K562 (cell line): ENCODE measurements at regions not wholly inside any gene's neighbourhood (a gene's known extent, or its start where the extent isn't known, plus 50 kb on each side); places are given as distances from the start of the nearest gene placed in this dataset.

Source experiments
- ATAC-seq: fragments of 200-7000 bp; cut with Tn5 transposase; 3 replicates; pipeline ENCODE4 v1.9.1; 2020; ENCODE audit warnings: moderate library complexity
- BruUV-seq: library from RNA; stranded (reverse); fragments of 400-500 nt; replicated peaks from 2 replicates; lab custom pipeline; 2021; lab: Mats Ljungman, UMichigan
- CTCF ChIA-PET: fragments of 300-600 bp; formaldehyde crosslinking; extraction: SDS; loops from one replicate; lab custom pipeline; 2021; ENCODE audit warnings: low intra/inter-chr PET ratio; lab: Yijun Ruan, JAX
- POLR2A ChIA-PET: fragments of 300-600, 350-650 bp; sonication (Branson Sonifier 250); formaldehyde crosslinking; extraction: SDS; loops from one replicate; lab custom pipeline; 2021; ENCODE audit warnings: antibody characterized with exemption, inconsistent platforms; lab: Yijun Ruan, JAX
- DNase-seq, 4 experiments: peaks; one replicate each; pipeline versions ENCODE4 v3.0.0 to v3.0.0-alpha.2; 2011 to 2018; ENCODE audit warnings: low spot score in 3 of 4, mixed read lengths in 3 of 4; ENCODE audit errors: extremely low read depth in 1 of 4
- FAIRE-seq: peaks from 2 replicates; lab custom pipeline; 2011; peaks lifted over from hg19 to GRCh38; lab: Jason Lieb, UNC
- H2AFZ ChIP-seq: 2 replicates; pipeline ENCODE4 v1.6.0; 2011; ENCODE audit warnings: low read depth, low read length, control low read depth, inconsistent platforms
- H3K27ac ChIP-seq: fragments of 200-600 bp; 3 replicates; pipeline ENCODE4 v1.8.0; 2011; ENCODE audit warnings: low read depth, mild to moderate bottlenecking, control low read depth, inconsistent platforms, low read length, moderate library complexity, mixed read lengths; ENCODE audit errors: extremely low read depth
- H3K27me3 ChIP-seq, 2 experiments: fragments of 300-600 bp in 1 of 2; 2 replicates in 1 of 2; 3 replicates in 1 of 2; pipeline versions ENCODE4 v1.6.0 to v1.8.0; 2011; ENCODE audit warnings: inconsistent platforms in 2 of 2, low read length in 2 of 2, mild to moderate bottlenecking in 1 of 2, mixed read lengths in 1 of 2, moderate library complexity in 1 of 2; ENCODE audit not compliant: control insufficient read depth in 2 of 2, insufficient read depth in 2 of 2
- H3K36me3 ChIP-seq: fragments of 300-600 bp; 3 replicates; pipeline ENCODE4 v1.8.0; 2011; ENCODE audit warnings: mild to moderate bottlenecking, low read length, inconsistent platforms; ENCODE audit not compliant: control insufficient read depth, insufficient read depth
- H3K4me1 ChIP-seq, 2 experiments: fragments of 200-600 bp in 1 of 2; replicated peaks in 1 of 2; 2 replicates in 1 of 2; 3 replicates in 1 of 2; pipeline versions ENCODE4 v1.5.1 to v1.8.0; 2011; ENCODE audit warnings: inconsistent platforms in 2 of 2, low read length in 2 of 2, mild to moderate bottlenecking in 1 of 2, mixed read lengths in 1 of 2, moderate library complexity in 1 of 2; ENCODE audit not compliant: control insufficient read depth in 2 of 2, insufficient read depth in 2 of 2
- H3K4me2 ChIP-seq: 2 replicates; pipeline ENCODE4 v1.6.1; 2011; ENCODE audit warnings: low read length, control low read depth, inconsistent platforms, mixed read lengths; ENCODE audit not compliant: insufficient read depth
- H3K4me3 ChIP-seq: fragments of 200-600 bp; sonication (generic), shearing (Covaris generic); 2 replicates; pipeline ENCODE4 v1.5.1; 2016; ENCODE audit warnings: control low read depth, inconsistent platforms
- H3K79me2 ChIP-seq: fragments of 200-600 bp; 3 replicates; pipeline ENCODE4 v1.8.0; 2011; ENCODE audit warnings: low read length, inconsistent platforms; ENCODE audit not compliant: control insufficient read depth, insufficient read depth
- H3K9ac ChIP-seq, 2 experiments: 2 replicates each; pipeline versions ENCODE4 v1.6.0 to v1.6.1; 2011; ENCODE audit warnings: low read depth in 2 of 2, low read length in 2 of 2, control low read depth in 1 of 2, inconsistent platforms in 1 of 2, mild to moderate bottlenecking in 1 of 2, mixed read lengths in 1 of 2; ENCODE audit not compliant: insufficient read depth in 1 of 2
- H3K9me1 ChIP-seq: one replicate; pipeline ENCODE4 v1.6.0; 2011; ENCODE audit warnings: inconsistent platforms, mild to moderate bottlenecking, low read length, moderate library complexity; ENCODE audit not compliant: control insufficient read depth, insufficient read depth
- H3K9me3 ChIP-seq: replicated peaks from 2 replicates; pipeline ENCODE4 v1.5.1; 2011; ENCODE audit warnings: low read depth, low read length, inconsistent platforms; ENCODE audit not compliant: control insufficient read depth, insufficient read depth
- H4K20me1 ChIP-seq: replicated peaks from 2 replicates; pipeline ENCODE4 v1.6.1; 2011; ENCODE audit warnings: low read length, inconsistent platforms, mixed read lengths; ENCODE audit not compliant: control insufficient read depth, insufficient read depth
- CC2D1A ChIP-seq: fragments of 450-650 bp; IDR thresholded peaks from 2 replicates; pipeline ENCODE4 v1.6.1; 2017; ENCODE audit warnings: mild to moderate bottlenecking
- HSF4 ChIP-seq: fragments of 250-450 bp; sonication (Bioruptor Pico); IDR thresholded peaks from 2 replicates; pipeline ENCODE4 v2.1.2; 2022; ENCODE audit warnings: mild to moderate bottlenecking, moderate library complexity, borderline replicate concordance
- NR4A1 ChIP-seq, 2 experiments: fragments of 250-450 bp in 1 of 2; fragments of 450-650 bp in 1 of 2; sonication (Bioruptor Pico) in 1 of 2; IDR thresholded peaks; 2 replicates each; pipeline versions ENCODE4 v1.4.0 to v1.6.1; 2016 to 2020; ENCODE audit warnings: mild to moderate bottlenecking in 2 of 2, missing compliant biosample characterization in 1 of 2, missing genetic modification characterization in 1 of 2, moderate library complexity in 1 of 2
- NUFIP1 ChIP-seq: fragments of 450-650 bp; IDR thresholded peaks from 2 replicates; pipeline ENCODE4 v1.6.1; 2018; ENCODE audit not compliant: partially characterized antibody
- PHF21A ChIP-seq: fragments of 450-650 bp; IDR thresholded peaks from 2 replicates; pipeline ENCODE4 v1.6.1; 2017; ENCODE audit warnings: low read depth, borderline replicate concordance
- PPARD ChIP-seq: fragments of 250-450 bp; sonication (Bioruptor Pico); IDR thresholded peaks from 2 replicates; pipeline ENCODE4 v1.8.0; 2022; ENCODE audit warnings: inconsistent platforms, mild to moderate bottlenecking, moderate library complexity
- SMC3 ChIP-seq: conservative IDR thresholded peaks from 2 replicates; pipeline ENCODE4 v1.6.1; 2011; ENCODE audit warnings: low read depth, low read length, improper control_type of control experiment; ENCODE audit not compliant: insufficient read depth
- ZNF347 ChIP-seq: fragments of 450-650 bp; formaldehyde crosslinking; IDR thresholded peaks from 2 replicates; pipeline ENCODE4 v1.4.0; 2020; ENCODE audit warnings: low read depth, mild to moderate bottlenecking, moderate library complexity
- WGBS: fragments of 100-300 bp; shearing (Covaris generic); methylation state at CpG from one replicate; pipeline ENCODE4 v1.1.6; 2016; ENCODE audit warnings: low coverage, mixed read lengths; ENCODE audit not compliant: insufficient coverage; ENCODE audit errors: missing lambda C conversion rate; 5-methylcytosine and 5-hydroxymethylcytosine counted together
- in situ Hi-C: fragments of 300-500 bp; cut with MboI; formaldehyde crosslinking; loops from 4 replicates; pipeline ENCODE4 v1.15.0; 2018; ENCODE audit warnings: inconsistent platforms, mixed read lengths
- intact Hi-C: fragments of 100-400 bp; cut with micrococcal nuclease; formaldehyde crosslinking; loops from 2 replicates; pipeline ENCODE4 v1.14.2; 2022
- TF ChIP-seq, protein P1 (sequence below): IDR thresholded peaks from 2 replicates; pipeline ENCODE4 v1.6.1; 2011; ENCODE audit not compliant: insufficient read length; ENCODE audit errors: extremely low read depth
- TF ChIP-seq, protein P2 (sequence below): fragments of 250-450 bp; sonication (Bioruptor Pico); IDR thresholded peaks from 2 replicates; pipeline ENCODE4 v1.8.0; 2021; ENCODE audit warnings: mild to moderate bottlenecking, moderate library complexity
- TF ChIP-seq, protein P3 (sequence below): fragments of 250-450 bp; sonication (Bioruptor Pico); IDR thresholded peaks from 2 replicates; pipeline ENCODE4 v1.8.0; 2022; ENCODE audit warnings: moderate library complexity, mild to moderate bottlenecking, inconsistent platforms
- TF ChIP-seq, protein P4 (sequence below): fragments of 250-450 bp; sonication (Bioruptor Pico); IDR thresholded peaks from 2 replicates; pipeline ENCODE4 v1.8.0; 2021; ENCODE audit warnings: moderate library complexity, mild to moderate bottlenecking, inconsistent platforms
- TF ChIP-seq, protein P5 (sequence below): fragments of 450-650 bp; IDR thresholded peaks from 2 replicates; pipeline ENCODE4 v1.6.1; 2017; ENCODE audit warnings: mild to moderate bottlenecking, moderate library complexity

DNA sequence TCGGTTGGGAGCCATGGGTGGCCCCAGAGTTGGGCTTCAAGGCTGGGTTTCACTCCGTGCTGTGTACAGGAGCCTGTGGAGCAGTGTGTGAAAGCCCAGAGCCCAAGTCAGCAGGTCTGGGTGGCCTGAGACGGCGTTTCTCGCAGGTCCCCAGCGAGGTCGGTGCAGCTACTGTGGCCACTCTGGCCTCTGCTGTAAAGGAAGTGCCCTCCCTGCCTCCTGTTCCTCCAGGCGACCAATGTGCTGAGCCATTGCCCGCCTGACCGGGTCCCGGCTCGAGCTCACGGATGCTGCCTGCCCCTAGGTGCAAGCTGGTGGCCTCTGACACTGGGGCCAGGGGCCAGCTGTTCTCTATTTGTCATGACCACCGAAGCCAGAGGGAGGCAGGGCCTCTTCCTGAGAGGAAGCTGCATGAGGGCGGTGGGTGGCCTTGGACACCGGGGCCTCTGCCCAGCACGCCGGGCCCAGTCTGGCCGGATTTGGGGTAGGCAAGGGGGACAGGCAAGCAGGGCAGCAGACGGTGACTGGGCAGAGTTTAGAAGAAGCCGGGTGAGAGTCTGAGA is 170.9 kb downstream of the IRF8 start:
- Histone ChIP-seq H3K4me1 (peaks cover 3 to 18% of the 10 kb centered on the region in 2 experiments; a peak in 4 of 5 replicates), H3K4me3 (no peak overlapping the region), H3K36me3 (no peaks in the 10 kb centered on the region), H3K9me1 (no peaks in the 10 kb centered on the region), H3K79me2 (no peaks in the 10 kb centered on the region), H2AFZ (no peak overlapping the region), H3K27ac (no peak overlapping the region), H3K27me3 (peaks cover 19 to 48% of the 10 kb centered on the region in 2 experiments; a peak in 4 of 5 replicates), H3K9ac (no peak overlapping the region), H3K4me2 (no peak overlapping the region), H3K9me3 (no peaks in the 10 kb centered on the region), H4K20me1 (no peaks in the 10 kb centered on the region; the same call in 1 of the 2 replicates)
- in situ Hi-C loops (no loop called here), intact Hi-C loops (no loop called here)
- WGBS: 2% methylated on average over 18 of the region's 21 CpGs
- ATAC-seq (no peak), DNase-seq (no peak), FAIRE-seq (no peak)
- no TSS peak for BruUV-seq
- POLR2A ChIA-PET: no interaction called here
- CTCF ChIA-PET: no interaction called here
- TF ChIP-seq, protein P1, sequence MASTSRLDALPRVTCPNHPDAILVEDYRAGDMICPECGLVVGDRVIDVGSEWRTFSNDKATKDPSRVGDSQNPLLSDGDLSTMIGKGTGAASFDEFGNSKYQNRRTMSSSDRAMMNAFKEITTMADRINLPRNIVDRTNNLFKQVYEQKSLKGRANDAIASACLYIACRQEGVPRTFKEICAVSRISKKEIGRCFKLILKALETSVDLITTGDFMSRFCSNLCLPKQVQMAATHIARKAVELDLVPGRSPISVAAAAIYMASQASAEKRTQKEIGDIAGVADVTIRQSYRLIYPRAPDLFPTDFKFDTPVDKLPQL: no peak
- TF ChIP-seq NR4A1 (CRISPR knock-in tag; IDR thresholded peaks at IDR 0.05) (no peak), NR4A1 (tag; IDR thresholded peaks at IDR 0.05) (no peak), PHF21A (no peak), SMC3 (no peak), CC2D1A (no peak), NUFIP1 (no peak), HSF4 (no peak), ZNF347 (CRISPR knock-in tag) (no peak), PPARD (CRISPR knock-in tag) (no peak)
- TF ChIP-seq, protein P2, sequence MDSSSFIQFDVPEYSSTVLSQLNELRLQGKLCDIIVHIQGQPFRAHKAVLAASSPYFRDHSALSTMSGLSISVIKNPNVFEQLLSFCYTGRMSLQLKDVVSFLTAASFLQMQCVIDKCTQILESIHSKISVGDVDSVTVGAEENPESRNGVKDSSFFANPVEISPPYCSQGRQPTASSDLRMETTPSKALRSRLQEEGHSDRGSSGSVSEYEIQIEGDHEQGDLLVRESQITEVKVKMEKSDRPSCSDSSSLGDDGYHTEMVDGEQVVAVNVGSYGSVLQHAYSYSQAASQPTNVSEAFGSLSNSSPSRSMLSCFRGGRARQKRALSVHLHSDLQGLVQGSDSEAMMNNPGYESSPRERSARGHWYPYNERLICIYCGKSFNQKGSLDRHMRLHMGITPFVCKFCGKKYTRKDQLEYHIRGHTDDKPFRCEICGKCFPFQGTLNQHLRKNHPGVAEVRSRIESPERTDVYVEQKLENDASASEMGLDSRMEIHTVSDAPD (CRISPR knock-in tag): no peak
- TF ChIP-seq, protein P3, sequence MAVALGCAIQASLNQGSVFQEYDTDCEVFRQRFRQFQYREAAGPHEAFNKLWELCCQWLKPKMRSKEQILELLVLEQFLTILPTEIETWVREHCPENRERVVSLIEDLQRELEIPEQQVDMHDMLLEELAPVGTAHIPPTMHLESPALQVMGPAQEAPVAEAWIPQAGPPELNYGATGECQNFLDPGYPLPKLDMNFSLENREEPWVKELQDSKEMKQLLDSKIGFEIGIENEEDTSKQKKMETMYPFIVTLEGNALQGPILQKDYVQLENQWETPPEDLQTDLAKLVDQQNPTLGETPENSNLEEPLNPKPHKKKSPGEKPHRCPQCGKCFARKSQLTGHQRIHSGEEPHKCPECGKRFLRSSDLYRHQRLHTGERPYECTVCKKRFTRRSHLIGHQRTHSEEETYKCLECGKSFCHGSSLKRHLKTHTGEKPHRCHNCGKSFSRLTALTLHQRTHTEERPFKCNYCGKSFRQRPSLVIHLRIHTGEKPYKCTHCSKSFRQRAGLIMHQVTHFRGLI (CRISPR knock-in tag): no peak
- TF ChIP-seq, protein P4, sequence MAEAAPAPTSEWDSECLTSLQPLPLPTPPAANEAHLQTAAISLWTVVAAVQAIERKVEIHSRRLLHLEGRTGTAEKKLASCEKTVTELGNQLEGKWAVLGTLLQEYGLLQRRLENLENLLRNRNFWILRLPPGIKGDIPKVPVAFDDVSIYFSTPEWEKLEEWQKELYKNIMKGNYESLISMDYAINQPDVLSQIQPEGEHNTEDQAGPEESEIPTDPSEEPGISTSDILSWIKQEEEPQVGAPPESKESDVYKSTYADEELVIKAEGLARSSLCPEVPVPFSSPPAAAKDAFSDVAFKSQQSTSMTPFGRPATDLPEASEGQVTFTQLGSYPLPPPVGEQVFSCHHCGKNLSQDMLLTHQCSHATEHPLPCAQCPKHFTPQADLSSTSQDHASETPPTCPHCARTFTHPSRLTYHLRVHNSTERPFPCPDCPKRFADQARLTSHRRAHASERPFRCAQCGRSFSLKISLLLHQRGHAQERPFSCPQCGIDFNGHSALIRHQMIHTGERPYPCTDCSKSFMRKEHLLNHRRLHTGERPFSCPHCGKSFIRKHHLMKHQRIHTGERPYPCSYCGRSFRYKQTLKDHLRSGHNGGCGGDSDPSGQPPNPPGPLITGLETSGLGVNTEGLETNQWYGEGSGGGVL: no peak
- TF ChIP-seq, protein P5, sequence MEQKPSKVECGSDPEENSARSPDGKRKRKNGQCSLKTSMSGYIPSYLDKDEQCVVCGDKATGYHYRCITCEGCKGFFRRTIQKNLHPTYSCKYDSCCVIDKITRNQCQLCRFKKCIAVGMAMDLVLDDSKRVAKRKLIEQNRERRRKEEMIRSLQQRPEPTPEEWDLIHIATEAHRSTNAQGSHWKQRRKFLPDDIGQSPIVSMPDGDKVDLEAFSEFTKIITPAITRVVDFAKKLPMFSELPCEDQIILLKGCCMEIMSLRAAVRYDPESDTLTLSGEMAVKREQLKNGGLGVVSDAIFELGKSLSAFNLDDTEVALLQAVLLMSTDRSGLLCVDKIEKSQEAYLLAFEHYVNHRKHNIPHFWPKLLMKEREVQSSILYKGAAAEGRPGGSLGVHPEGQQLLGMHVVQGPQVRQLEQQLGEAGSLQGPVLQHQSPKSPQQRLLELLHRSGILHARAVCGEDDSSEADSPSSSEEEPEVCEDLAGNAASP: no peak
